Thoracic aorta (tissue), 2 donors: ENCODE measurements at regions not wholly inside any gene's neighbourhood (a gene's known extent, or its start where the extent isn't known, plus 50 kb on each side); places are given as distances from the start of the nearest gene placed in this dataset.

Experiments used
- ATAC-seq: fragments of 150-250 bp; one replicate; pipeline ENCODE4 v1.8.0; 2017; ENCODE audit warnings: low read depth; ENCODE audit not compliant: insufficient number of reproducible peaks, low FRiP score
- DNase-seq: peaks from one replicate; pipeline ENCODE4 v3.0.0-alpha.2; 2020; ENCODE audit warnings: low spot score
- H3K27ac ChIP-seq, 2 donors: fragments of 200-600 bp; sonication (generic); 1 replicate in 1 of 2; 2 replicates in 1 of 2; pipeline ENCODE4 v1.5.1; 2016; ENCODE audit warnings: mild to moderate bottlenecking in 2 of 2, moderate library complexity in 2 of 2
- H3K27me3 ChIP-seq: fragments of 200-600 bp; sonication (generic); replicated peaks from 2 replicates; pipeline ENCODE4 v1.6.0; 2016; ENCODE audit warnings: mild to moderate bottlenecking; ENCODE audit not compliant: insufficient read depth
- H3K36me3 ChIP-seq: fragments of 200-600 bp; sonication (generic); one replicate; pipeline ENCODE4 v1.5.1; 2016
- H3K4me1 ChIP-seq, 2 donors: fragments of 200-600 bp; sonication (generic); 1 replicate in 1 of 2; 2 replicates in 1 of 2; pipeline versions ENCODE4 v1.5.1 to v1.6.0; 2016; ENCODE audit warnings: low read depth in 2 of 2, mild to moderate bottlenecking in 1 of 2; ENCODE audit not compliant: control insufficient read depth in 1 of 2
- H3K4me3 ChIP-seq: fragments of 200-600 bp; sonication (generic); 2 replicates; pipeline ENCODE4 v1.5.1; 2016; ENCODE audit warnings: mild to moderate bottlenecking
- H3K9me3 ChIP-seq: fragments of 200-600 bp; sonication (generic); 2 replicates; pipeline ENCODE4 v1.5.1; 2016
- CTCF ChIP-seq: fragments of 200-600 bp; sonication (generic); IDR thresholded peaks from one replicate; pipeline ENCODE4 v1.5.1; 2019; ENCODE audit warnings: antibody characterized with exemption

- Histone ChIP-seq H3K27me3 (no peaks in the 10 kb centered on the region), H3K27ac (no peak overlapping the region), H3K4me1 (no peaks in the 10 kb centered on the region), H3K9me3 (no peaks in the 10 kb centered on the region), H3K36me3 (no peaks in the 10 kb centered on the region), H3K4me3 (no peak overlapping the region)
- TF ChIP-seq CTCF: no peak
- DNase-seq (no peak), ATAC-seq (no peak)
Observed at GRCh38 chr3:107921038-107921437, 169.8 kb downstream of the CD47 start.

GRCh38 chr3:107920538-107920937, 170.3 kb downstream of the CD47 start:
- Histone ChIP-seq H3K36me3 (no peaks in the 10 kb centered on the region), H3K27me3 (no peaks in the 10 kb centered on the region), H3K4me1 (no peaks in the 10 kb centered on the region), H3K27ac (no peak overlapping the region), H3K9me3 (no peaks in the 10 kb centered on the region), H3K4me3 (no peak overlapping the region)
- no peak for ATAC-seq
- no peak for TF ChIP-seq CTCF
- DNase-seq: no peak

- no peak for DNase-seq
Observed at GRCh38 chr3:107919239-107919638, 171.6 kb downstream of the CD47 start.

GRCh38 chr3:107916171-107916570, 174.7 kb downstream of the CD47 start:
- Histone ChIP-seq H3K9me3 (no peaks in the 10 kb centered on the region), H3K36me3 (no peaks in the 10 kb centered on the region), H3K4me1 (no peaks in the 10 kb centered on the region), H3K27ac (no peak overlapping the region), H3K27me3 (no peaks in the 10 kb centered on the region), H3K4me3 (no peak overlapping the region)
- DNase-seq (no peak), ATAC-seq (no peak)
- no peak for TF ChIP-seq CTCF

More at GRCh38 chr3:107919239-107919638, 171.6 kb downstream of the CD47 start:
- H3K9me3 ChIP-seq: no peaks in the 10 kb centered on the region
- no peaks in the 10 kb centered on the region for H3K27me3 ChIP-seq
- TF ChIP-seq CTCF: no peak
- no peaks in the 10 kb centered on the region for H3K4me1 ChIP-seq
- H3K36me3 ChIP-seq: no peaks in the 10 kb centered on the region
- no peak overlapping the region for H3K4me3 ChIP-seq
- no peak for ATAC-seq
- no peak overlapping the region for H3K27ac ChIP-seq

GRCh38 chr3:107915706-107916105, 175.1 kb downstream of the CD47 start:
- H3K9me3 ChIP-seq: no peaks in the 10 kb centered on the region
- H3K27me3 ChIP-seq: no peaks in the 10 kb centered on the region
- H3K27ac ChIP-seq: no peak overlapping the region
- TF ChIP-seq CTCF: no peak
- no peaks in the 10 kb centered on the region for H3K36me3 ChIP-seq
- DNase-seq (no peak), ATAC-seq (no peak)
- no peak overlapping the region for H3K4me3 ChIP-seq
- no peaks in the 10 kb centered on the region for H3K4me1 ChIP-seq
